ENCODE measurements at regions not wholly inside any gene's neighbourhood (a gene's known extent, or its start where the extent isn't known, plus 50 kb on each side); places are given as distances from the start of the nearest gene placed in this dataset.

GRCh38 chr12:125271892-125272291, 206.7 kb downstream of the AACS start:
- DNase-seq (ENCODE audit: low read depth in 3 of 3), result no peak

DNA sequence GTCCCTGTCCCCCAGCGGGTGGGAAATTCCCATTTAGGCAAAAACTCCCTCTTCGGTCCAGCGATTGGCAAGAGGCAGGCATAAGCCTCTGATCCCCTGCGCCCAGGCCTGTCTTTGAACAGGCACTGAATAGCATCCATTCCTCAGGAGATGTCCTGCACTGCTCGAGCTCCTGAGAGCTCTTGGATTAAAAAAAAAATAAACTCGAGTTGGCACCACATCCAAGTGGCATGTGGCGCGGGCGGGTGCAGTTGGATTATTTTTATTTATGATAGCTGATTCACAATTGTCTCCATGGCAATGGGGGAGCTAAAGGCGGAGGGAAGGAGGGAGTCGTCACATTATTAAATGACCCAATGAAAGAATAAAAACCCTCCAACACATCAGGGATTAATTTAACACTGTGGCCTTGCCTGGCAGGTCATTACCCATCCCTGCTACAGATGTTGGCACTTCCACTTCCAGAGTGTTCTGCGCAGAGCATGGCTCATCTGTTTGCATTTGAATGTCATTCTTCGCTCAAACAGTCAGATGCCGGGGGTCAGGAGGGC, 207.2 kb downstream of the AACS start:
- DNase-seq (ENCODE audit: low read depth in 3 of 3), result no peak

GRCh38 chr12:125276567-125276966, 211.3 kb downstream of the AACS start:
- no peak for DNase-seq (ENCODE audit: low read depth in 3 of 3)

- DNase-seq (ENCODE audit: low read depth in 3 of 3), result no peak
Observed at GRCh38 chr12:125280482-125281377, 215.5 kb downstream of the AACS start.

DNA sequence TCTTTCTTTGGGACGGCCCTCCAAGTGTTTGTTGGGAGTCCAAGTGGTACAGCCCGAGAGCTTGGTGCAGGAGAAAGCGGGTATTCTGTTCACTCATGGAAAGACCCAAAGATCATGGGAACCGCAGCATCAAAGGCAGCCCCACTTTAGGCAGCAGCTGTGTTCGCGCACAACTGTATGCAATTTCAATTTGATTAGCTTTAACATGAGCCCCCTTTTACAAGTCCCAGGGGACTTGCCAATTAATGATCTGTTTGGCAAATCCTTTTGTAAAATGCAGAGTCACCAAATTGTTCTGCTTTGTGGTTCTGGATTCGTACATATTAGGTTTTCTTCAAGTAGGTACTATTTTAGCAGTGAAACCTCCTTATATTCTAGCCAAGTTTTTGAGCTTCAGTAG, 217.7 kb downstream of the AACS start:
- no peak for DNase-seq (ENCODE audit: low read depth in 3 of 3)

DNA sequence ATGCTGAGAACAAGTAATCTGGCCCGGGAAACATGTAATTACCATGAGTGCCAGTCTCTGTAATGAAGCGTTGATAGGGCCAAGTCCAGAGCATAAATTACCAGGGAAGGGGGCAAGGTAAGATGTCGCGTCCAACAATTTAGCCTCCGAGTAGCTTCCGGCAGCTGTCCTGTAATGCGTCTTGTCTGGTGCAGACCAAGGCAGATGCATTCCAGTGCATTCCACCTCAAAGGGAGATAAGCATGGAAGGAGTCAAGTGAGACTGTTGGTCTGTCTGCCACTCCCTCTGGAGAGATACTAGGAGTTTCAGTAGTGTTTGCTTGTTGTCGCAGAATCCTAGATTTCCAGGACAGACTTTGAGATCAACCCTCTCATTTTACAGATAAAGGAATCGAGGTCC, 218.3 kb downstream of the AACS start:
- no peak for DNase-seq (ENCODE audit: low read depth in 3 of 3)

- no peak for DNase-seq (ENCODE audit: low read depth in 3 of 3)
Observed at GRCh38 chr12:125284087-125284486, 218.9 kb downstream of the AACS start.

GRCh38 chr12:125284945-125285685, 219.9 kb downstream of the AACS start:
- no peak for DNase-seq (ENCODE audit: low read depth in 3 of 3)

GRCh38 chr12:125286005-125286727, 220.9 kb downstream of the AACS start:
- DNase-seq (ENCODE audit: low read depth in 3 of 3), result no peak

DNA sequence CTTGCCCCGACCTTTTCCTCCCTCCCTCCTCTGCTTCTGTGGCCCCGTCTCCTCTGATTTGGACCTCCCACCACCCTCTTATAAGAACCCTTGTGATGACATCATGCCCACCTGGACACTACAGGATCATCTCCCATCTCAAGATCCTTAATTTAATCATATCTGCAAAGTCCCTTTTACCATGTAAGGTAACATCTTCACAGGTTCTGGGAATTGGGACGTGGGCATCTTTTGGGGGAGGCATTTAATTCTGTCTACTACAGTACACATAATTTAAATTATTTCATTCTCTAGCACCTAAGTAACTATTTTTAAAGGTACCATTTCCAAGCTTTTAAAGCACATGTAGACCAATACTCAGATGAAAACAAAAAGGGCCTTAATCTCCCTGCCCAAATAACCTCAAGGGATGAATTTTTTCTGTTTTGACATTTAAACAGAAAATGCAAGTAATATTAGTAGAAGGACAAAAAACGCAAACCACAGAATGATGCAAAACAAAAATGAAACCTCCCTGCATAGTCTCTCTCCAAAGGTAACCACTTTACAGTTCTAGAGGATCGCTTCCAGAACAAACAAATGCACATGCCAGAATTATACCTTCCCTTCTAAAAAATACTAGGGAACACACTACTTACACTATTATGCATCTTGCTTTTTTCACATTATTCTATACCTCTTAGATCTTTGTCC, 222.1 kb downstream of the AACS start:
- no peak for DNase-seq (ENCODE audit: low read depth in 3 of 3)

DNA sequence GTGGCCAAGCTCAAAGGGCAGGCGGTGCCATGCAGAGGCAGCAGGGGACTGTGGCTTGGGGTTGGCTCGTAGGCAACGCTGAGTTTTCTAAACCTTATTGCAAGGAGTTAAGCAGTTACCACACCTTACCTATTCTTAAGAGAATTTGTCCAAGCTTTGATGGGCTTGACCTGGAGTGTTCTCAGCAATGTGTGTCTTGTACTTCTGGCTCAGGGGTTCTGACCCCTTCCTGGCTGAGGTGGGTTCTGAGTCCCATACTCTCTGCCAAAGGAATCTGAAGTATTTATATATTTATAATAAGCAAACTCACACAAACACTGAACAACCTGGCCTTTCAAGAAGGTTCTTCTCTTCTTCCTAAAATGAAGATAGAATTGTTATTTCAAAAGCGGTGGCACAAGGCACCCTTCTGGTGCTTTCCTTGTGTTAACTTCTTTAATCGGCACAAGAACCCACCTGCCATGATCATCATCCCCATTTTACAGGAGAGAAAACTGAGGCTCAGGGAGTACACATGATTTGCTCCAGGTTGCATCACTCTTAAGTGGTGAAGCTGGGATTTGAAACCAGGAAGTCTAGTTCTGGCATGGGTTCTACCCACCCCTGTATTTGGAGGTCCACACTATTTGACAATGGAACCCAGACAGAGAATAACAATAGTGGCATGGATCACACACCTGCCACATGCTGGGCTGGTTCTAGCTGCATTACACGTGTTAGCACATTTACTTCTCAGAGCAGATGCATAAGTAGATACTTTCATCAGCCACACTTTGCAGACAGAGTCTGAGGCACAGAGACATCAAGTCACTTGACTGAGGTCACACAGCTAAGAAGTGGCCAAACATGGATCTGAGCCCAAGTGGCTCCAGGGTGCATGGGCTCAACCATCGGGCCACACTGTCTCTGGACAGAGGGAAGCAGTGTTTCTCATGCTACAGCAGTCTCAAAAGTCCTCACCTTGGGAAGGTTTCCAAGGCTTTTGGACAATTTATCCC, 224.0 kb downstream of the AACS start:
- no peak for DNase-seq (ENCODE audit: low read depth in 3 of 3)

- DNase-seq (ENCODE audit: low read depth in 3 of 3), result no peak
Observed at GRCh38 chr12:125289970-125290369, 224.7 kb downstream of the AACS start.

DNA sequence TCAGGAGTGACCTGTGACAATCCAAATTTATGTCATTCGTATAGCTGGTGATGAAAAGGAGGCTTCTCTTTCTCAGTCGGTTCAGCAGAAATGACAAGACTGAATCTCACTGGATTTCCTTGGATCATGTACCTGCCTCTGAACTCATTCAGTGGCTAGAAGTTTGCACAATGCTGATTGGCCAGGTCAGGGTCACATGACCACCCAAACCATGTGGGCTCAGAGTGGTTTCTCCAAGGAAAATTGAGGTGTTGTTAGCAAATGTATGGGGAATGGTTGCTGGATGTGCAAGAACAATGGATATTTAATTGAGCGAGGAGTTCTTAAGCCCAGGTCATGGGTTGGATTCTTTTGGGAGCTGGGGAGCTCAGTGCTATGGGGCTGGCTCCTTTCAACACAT, 227.5 kb downstream of the AACS start:
- no peak for DNase-seq (ENCODE audit: low read depth in 3 of 3)

GRCh38 chr12:125295550-125295949, 230.3 kb downstream of the AACS start:
- no peak for DNase-seq (ENCODE audit: low read depth in 3 of 3)

DNA sequence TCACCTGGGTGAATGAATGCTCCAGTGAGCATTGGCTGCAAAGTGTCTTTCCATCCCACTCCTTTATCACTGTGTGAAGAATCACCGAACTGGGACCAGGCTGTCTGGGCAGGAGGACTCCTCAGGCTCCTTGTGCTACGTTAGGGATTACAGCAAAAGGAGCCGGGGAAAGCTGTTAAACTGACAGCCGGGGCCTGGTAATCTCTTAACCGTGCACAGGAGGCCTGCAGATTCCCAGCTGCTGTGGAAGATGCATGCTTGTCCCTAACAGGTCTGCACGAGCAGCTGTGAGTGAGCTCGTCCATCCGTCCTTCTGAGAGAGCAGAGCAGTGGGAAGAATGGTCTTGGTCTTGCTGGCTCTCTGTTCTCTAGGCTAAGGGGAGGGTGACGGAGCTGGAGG, 231.5 kb downstream of the AACS start:
- no peak for DNase-seq (ENCODE audit: low read depth in 3 of 3)

GRCh38 chr12:125299840-125300239, 234.6 kb downstream of the AACS start:
- no peak for DNase-seq (ENCODE audit: low read depth in 3 of 3)

DNA sequence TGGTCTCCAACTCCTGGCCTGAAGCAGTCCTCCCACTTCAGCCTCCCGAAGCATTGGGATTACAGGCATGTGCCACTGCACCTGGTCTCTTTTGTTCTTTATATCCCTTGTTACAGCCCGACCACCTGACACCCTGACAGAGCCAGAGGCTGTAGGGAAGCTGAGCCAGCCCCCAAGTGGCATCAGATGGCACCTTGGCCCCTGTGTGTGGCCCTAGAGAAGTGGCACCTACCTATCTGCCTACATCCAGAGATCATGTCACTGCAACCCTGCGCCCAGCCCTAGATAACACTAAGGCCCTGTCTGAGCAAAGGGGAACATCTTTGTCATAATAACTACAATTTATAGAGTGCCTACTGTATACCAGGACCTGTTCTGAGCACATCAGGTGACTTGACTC, 235.0 kb downstream of the AACS start:
- DNase-seq (ENCODE audit: low read depth in 3 of 3), result no peak

- no peak for DNase-seq (ENCODE audit: low read depth in 3 of 3)
Observed at GRCh38 chr12:125303337-125303736, 238.1 kb downstream of the AACS start.

DNA sequence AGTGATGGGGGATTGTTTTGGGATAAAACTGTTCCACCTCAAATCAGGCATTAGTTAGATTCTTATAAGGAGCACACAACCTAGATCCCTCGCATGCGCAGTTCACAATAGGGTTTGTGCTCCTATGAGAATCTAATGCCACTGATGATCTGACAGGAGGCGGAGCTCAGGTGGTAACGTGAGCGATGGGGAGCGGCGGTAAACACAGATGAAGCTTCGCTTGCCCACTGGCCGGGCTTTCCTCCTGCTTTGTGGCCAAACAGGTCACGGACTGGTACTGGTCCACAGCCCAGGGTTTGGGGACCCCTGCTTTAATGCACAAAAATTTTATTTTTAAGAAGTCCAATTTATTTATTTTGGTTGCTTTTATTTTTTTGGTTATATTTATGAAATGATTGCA, 238.8 kb downstream of the AACS start:
- no peak for DNase-seq (ENCODE audit: low read depth in 3 of 3)

DNA sequence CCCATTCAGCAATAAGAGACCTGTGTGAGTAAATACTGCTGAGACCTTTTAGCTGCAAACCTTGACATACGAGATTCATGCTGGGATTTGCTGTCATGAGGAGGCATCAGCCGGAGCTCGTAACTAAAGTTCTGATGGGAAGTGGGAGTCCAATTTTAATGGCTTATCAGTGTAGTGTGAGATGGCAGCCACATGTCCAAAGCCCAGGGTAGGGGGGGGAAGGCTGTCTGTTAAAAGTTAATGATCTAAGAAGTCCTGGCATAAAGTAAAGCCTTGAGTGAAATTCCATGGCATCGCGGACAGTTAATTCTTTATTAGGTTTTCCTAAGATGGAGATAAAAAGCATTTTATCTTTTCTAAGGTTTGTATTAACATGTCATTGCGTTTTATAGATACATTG, 240.0 kb downstream of the AACS start:
- no peak for DNase-seq (ENCODE audit: low read depth in 3 of 3)
